Medulla oblongata (tissue), 1 donor: ENCODE measurements at regions not wholly inside any gene's neighbourhood (a gene's known extent, or its start where the extent isn't known, plus 50 kb on each side); places are given as distances from the start of the nearest gene placed in this dataset.

Source experiments
- DNase-seq: peaks from one replicate; pipeline ENCODE4 v3.0.0-alpha.2; 2015; ENCODE audit errors: extremely low spot score

DNA sequence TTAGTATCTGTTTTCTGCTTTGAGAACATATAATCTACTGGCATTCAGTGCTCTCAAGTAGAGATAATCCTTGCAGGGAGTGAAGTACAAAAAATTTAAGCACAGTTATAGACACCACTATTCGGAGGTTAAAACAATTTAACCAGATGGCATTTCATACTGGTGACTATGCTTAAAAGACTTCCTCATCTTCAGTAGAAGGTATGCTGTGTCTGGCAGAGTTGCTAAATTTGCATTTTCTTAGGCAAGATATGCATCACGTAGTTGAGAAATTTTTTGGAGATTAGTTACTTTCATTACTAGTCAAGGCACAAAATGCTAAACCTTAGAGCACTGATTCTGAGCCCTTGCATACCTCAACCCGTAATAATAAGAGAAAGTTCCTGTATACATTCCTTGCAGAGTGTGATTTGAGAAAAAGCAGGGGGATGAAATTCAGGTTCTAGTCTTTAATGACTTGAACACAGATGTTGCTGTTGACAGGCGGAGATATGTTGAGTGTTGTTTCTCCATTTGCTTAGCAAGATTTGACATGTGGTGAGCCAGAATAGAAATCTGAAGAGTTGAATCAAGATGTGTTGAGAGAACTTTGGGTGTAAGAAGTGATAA, 70.8 kb upstream of the STARD4 start:
- no peak for DNase-seq

- DNase-seq = no peak
These were observed 70.1 kb upstream of the STARD4 start for GRCh38 chr5:111582451-111582850.

DNA sequence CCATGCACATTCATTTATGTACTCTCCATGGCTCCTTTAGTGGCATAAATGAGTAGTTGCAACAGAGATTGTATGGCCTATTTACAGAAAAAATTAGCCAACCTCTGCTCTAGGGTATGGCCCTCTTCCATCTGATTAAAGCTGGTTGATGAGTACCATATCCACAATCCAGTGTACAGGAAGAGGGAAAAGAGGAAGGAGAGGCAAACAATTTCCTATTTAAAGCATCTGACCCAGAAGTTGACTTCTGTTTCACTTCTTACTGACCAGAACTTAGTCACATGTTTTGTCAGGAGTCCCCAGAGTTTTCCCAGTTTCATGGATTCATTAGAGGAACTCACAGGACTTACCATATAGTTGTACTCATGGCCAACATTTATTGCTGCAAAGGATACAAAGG, 68.6 kb upstream of the STARD4 start:
- peak; percentile 10 for DNase-seq

DNA sequence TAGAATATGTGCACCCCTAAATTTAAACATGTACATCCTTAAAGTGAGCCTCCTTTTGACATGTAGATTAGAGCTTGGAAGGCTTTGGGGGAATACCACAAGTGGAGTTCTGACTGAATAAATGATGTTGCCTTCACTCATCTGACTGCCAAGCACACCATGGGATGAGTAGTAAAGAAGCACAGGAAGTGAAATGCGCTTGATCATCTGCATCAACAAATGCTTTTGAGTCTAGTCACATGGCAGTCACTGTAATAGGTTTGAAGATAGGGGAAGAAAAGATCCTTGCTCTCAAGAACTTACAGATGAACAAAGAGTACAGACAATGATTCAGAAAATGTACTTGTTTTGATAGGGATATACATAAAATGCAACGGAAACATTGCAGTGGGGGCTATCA, 62.0 kb upstream of the STARD4 start:
- DNase-seq = no peak

DNA sequence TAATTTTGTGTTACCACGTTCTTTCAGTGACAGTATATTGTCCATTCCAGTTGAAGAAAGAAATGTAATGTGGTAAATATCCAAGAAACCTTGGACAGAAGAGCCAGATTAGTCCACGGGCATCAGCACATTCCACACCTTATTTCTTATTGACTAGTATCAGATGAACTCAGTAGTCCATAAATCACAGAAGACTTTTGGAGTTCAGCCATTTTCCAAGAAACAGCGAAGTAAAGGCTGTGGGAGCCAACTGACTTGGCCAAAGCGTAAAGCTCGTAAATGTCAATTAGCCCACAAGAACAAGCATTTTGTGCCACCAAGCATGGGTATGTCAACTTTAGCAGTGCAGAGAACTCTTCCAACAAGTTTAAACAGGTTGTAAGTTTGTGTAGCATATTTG, 60.2 kb upstream of the STARD4 start:
- DNase-seq = no peak

DNA sequence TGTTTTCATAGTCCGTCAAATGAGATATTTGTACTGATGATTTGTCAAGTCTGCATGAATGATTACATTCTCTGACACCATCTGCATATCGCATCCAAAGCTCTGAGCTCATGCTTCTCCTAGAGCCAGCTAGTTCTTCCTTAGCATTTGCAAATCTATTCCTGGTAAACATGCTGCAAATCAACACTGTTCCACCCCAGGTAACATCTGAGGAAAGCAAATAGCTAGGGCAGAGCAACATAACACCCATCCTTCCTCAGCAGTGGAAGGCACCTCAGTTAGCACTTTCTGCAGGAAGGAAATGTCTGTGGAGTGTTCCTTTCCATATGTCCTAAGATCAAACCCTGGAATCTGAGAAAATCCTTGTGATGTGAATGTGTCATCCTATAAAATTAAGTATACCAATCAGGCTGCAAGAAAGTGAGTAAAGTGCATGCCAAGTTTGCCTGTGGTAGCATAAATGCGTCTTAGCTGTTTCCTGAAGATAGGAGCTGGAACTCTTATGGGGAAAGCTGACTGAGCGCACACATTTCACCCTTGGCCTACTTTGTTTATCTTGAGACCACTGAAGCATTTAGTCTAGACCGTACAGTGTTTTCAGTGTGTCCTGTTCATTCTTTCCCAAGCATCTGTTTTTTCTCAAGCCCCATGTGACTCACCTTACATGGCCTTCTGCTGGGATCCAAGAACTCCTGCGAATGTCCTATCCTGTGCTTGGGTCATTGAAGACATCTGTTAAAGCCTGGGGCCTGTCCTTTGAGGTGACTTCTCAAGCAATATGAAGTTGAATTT, 50.9 kb upstream of the STARD4 start:
- DNase-seq = no peak

- DNase-seq = no peak
These were observed 50.2 kb upstream of the STARD4 start for GRCh38 chr5:111562561-111562960.
